HCT116 (cell line): ENCODE measurements at regions not wholly inside any gene's neighbourhood (a gene's known extent, or its start where the extent isn't known, plus 50 kb on each side); places are given as distances from the start of the nearest gene placed in this dataset.
"Not testable (repeated sequence)": the region's sequence is repeated elsewhere in the genome, so short reads cannot be mapped to it uniquely, and the experiment has no call there.

ENCODE experiments used
- ATAC-seq: fragments of 200-7000 bp; cut with Tn5 transposase; 2 replicates; pipeline ENCODE4 v1.9.1; 2020; ENCODE audit warnings: mild to moderate bottlenecking, moderate library complexity
- BruUV-seq: library from RNA; stranded (reverse); fragments of 400-500 nt; replicated peaks from 2 replicates; lab custom pipeline; 2021; lab: Mats Ljungman, UMichigan
- CTCF ChIA-PET: fragments of 300-600 bp; sonication (Branson Sonifier 250); formaldehyde crosslinking; loops from one replicate; lab custom pipeline; 2021; ENCODE audit warnings: antibody characterized with exemption; lab: Charles Lee
- POLR2A ChIA-PET: fragments of 300-600, 350-600 bp; sonication (Branson Sonifier 250); formaldehyde crosslinking; loops from one replicate; lab custom pipeline; 2021; ENCODE audit warnings: antibody characterized with exemption; lab: Charles Lee
- RAD21 ChIA-PET, 2 experiments: fragments of 300-600 bp; sonication (Branson Sonifier 250); formaldehyde crosslinking; loops; one replicate each; lab custom pipeline; 2023; ENCODE audit warnings: low total read pairs in 2 of 2; ENCODE audit not compliant: uncharacterized antibody in 2 of 2, unreplicated experiment in 2 of 2, low non-redundant PET in 1 of 2; lab: Charles Lee
- DNase-seq: peaks from one replicate; pipeline ENCODE4 v3.0.0-alpha.2; 2010; ENCODE audit warnings: low read depth, low spot score
- H2AFZ ChIP-seq: fragments of 200-600 bp; shearing (Covaris generic), sonication (generic); 2 replicates; pipeline ENCODE4 v1.6.1; 2017; ENCODE audit warnings: low read depth, mixed run types, mixed read lengths, antibody characterized with exemption, low read length; ENCODE audit not compliant: poor library complexity, severe bottlenecking
- H3K27ac ChIP-seq: 2 replicates; pipeline ENCODE4 v1.5.1; 2012; ENCODE audit warnings: low read depth, low read length
- H3K27me3 ChIP-seq: fragments of 200-600 bp; sonication (generic); 2 replicates; pipeline ENCODE4 v1.6.1; 2016; ENCODE audit warnings: mixed run types, low read length, mixed read lengths; ENCODE audit not compliant: insufficient read depth
- H3K36me3 ChIP-seq, 2 experiments: fragments of 200-500 bp in 1 of 2; fragments of 200-600 bp in 1 of 2; sonication (Bioruptor generic) in 1 of 2; sonication (generic) in 1 of 2; 2 replicates each; pipeline versions ENCODE4 v1.5.1 to v1.6.1; 2014 to 2016; ENCODE audit warnings: low read length in 2 of 2, inconsistent platforms in 1 of 2, mixed read lengths in 1 of 2, mixed run types in 1 of 2; ENCODE audit not compliant: insufficient read depth in 2 of 2, control insufficient read depth in 1 of 2
- H3K4me1 ChIP-seq, 2 experiments: fragments of 200-600 bp in 1 of 2; sonication (generic) in 1 of 2; 2 replicates each; pipeline versions ENCODE4 v1.5.1 to v1.6.1; 2012 to 2017; ENCODE audit warnings: low read length in 2 of 2, inconsistent platforms in 1 of 2, mild to moderate bottlenecking in 1 of 2, mixed read lengths in 1 of 2, mixed run types in 1 of 2, moderate library complexity in 1 of 2; ENCODE audit not compliant: insufficient read depth in 2 of 2, control insufficient read depth in 1 of 2
- H3K4me2 ChIP-seq: fragments of 200-600 bp; sonication (generic); 2 replicates; pipeline ENCODE4 v1.6.1; 2017; ENCODE audit warnings: mixed run types, low read length, mixed read lengths
- H3K4me3 ChIP-seq, 2 experiments: fragments of 200-600 bp in 1 of 2; sonication (generic) in 1 of 2; replicated peaks in 1 of 2; 2 replicates each; pipeline ENCODE4 v1.5.1; 2011 to 2016; ENCODE audit warnings: low read length in 2 of 2, control low read depth in 1 of 2, low read depth in 1 of 2, mild to moderate bottlenecking in 1 of 2, mixed read lengths in 1 of 2, mixed run types in 1 of 2
- H3K79me2 ChIP-seq: fragments of 200-600 bp; sonication (generic); 2 replicates; pipeline ENCODE4 v1.6.1; 2017; ENCODE audit warnings: mild to moderate bottlenecking, mixed run types, low read length, moderate library complexity, mixed read lengths; ENCODE audit not compliant: insufficient read depth
- H3K9ac ChIP-seq: fragments of 200-600 bp; sonication (generic); 2 replicates; pipeline ENCODE4 v1.6.1; 2016; ENCODE audit warnings: low read length, mixed read lengths
- H3K9me2 ChIP-seq: fragments of 200-600 bp; sonication (generic), shearing (Covaris generic); 2 replicates; pipeline ENCODE4 v1.6.1; 2017; ENCODE audit warnings: mixed run types, mild to moderate bottlenecking, moderate library complexity; ENCODE audit not compliant: insufficient read depth
- H3K9me3 ChIP-seq, 2 experiments: fragments of 200-500 bp in 1 of 2; fragments of 200-600 bp in 1 of 2; sonication (Bioruptor generic) in 1 of 2; sonication (generic) in 1 of 2; 2 replicates each; pipeline ENCODE4 v1.6.1; 2014 to 2017; ENCODE audit warnings: low read length in 2 of 2, mixed read lengths in 2 of 2, inconsistent platforms in 1 of 2, low read depth in 1 of 2, mild to moderate bottlenecking in 1 of 2, mixed run types in 1 of 2, moderate library complexity in 1 of 2; ENCODE audit not compliant: control insufficient read depth in 1 of 2, insufficient read depth in 1 of 2
- H4K20me1 ChIP-seq: fragments of 200-600 bp; sonication (generic), shearing (Covaris generic); 2 replicates; pipeline ENCODE4 v1.6.1; 2017; ENCODE audit warnings: mixed run types, mild to moderate bottlenecking, moderate library complexity; ENCODE audit not compliant: insufficient read depth
- ATF3 ChIP-seq: IDR thresholded peaks from 2 replicates; pipeline ENCODE4 v1.6.1; 2012
- CEBPB ChIP-seq: IDR thresholded peaks from 2 replicates; pipeline ENCODE4 v1.6.1; 2012; ENCODE audit warnings: low read depth
- EGR1 ChIP-seq: IDR thresholded peaks from 2 replicates; pipeline ENCODE4 v1.6.1; 2012; ENCODE audit warnings: low read depth
- EZH2phosphoT487 ChIP-seq: fragments of 200-600 bp; IDR thresholded peaks from 2 replicates; pipeline ENCODE4 v1.6.1; 2018; ENCODE audit warnings: antibody characterized with exemption, borderline replicate concordance
- FOSL1 ChIP-seq: IDR thresholded peaks from 2 replicates; pipeline ENCODE4 v1.6.1; 2012; ENCODE audit warnings: low read depth
- JUND ChIP-seq: IDR thresholded peaks from 2 replicates; pipeline ENCODE4 v1.6.1; 2012
- POLR2A ChIP-seq: IDR thresholded peaks from 2 replicates; pipeline ENCODE4 v1.7.0; 2011; ENCODE audit warnings: borderline replicate concordance; ENCODE audit not compliant: insufficient read depth, insufficient read length; ENCODE audit errors: extremely low read depth
- POLR2AphosphoS5 ChIP-seq: IDR thresholded peaks from 2 replicates; pipeline ENCODE4 v1.6.1; 2011; ENCODE audit warnings: mild to moderate bottlenecking, low read depth, low read length, moderate library complexity
- RAD21 ChIP-seq: IDR thresholded peaks from 2 replicates; pipeline ENCODE4 v1.6.1; 2012; ENCODE audit warnings: low read depth, mild to moderate bottlenecking
- SIN3A ChIP-seq: IDR thresholded peaks from 2 replicates; pipeline ENCODE4 v1.6.1; 2012; ENCODE audit warnings: low read depth
- SP1 ChIP-seq: IDR thresholded peaks from 2 replicates; pipeline ENCODE4 v1.6.1; 2012; ENCODE audit warnings: low read depth
- TCF7L2 ChIP-seq: IDR thresholded peaks from 2 replicates; pipeline ENCODE4 v1.7.0; 2011; ENCODE audit warnings: borderline replicate concordance, inconsistent platforms; ENCODE audit not compliant: insufficient read depth, insufficient read length; ENCODE audit errors: extremely low read depth
- YY1 ChIP-seq: IDR thresholded peaks from 2 replicates; pipeline ENCODE4 v1.6.1; 2011; ENCODE audit warnings: low read length, low read depth, moderate library complexity, mild to moderate bottlenecking; ENCODE audit not compliant: insufficient replicate concordance; ENCODE audit errors: extremely low read depth
- ZBTB33 ChIP-seq: IDR thresholded peaks from 2 replicates; pipeline ENCODE4 v1.6.1; 2011; ENCODE audit warnings: mild to moderate bottlenecking, low read length, moderate library complexity; ENCODE audit not compliant: insufficient replicate concordance; ENCODE audit errors: extremely low read depth
- ZFX ChIP-seq: fragments of 450-650 bp; IDR thresholded peaks from 2 replicates; pipeline ENCODE4 v1.6.1; 2017
- ZNF274 ChIP-seq: fragments of 200-500 bp; sonication (Bioruptor generic); IDR thresholded peaks from 2 replicates; pipeline ENCODE4 v1.6.1; 2014; ENCODE audit warnings: mild to moderate bottlenecking, low read depth, low read length, inconsistent platforms
- intact Hi-C: fragments of 100-400 bp; cut with micrococcal nuclease; formaldehyde crosslinking; loops from 2 replicates; pipeline ENCODE4 v1.10.0; 2022

- RAD21 ChIA-PET = no interaction called here
Measured at GRCh38 chr5:91584352-91584751, 201.2 kb upstream of the ARRDC3 start.

GRCh38 chr5:91566012-91566411 is 182.9 kb upstream of the ARRDC3 start:
- H3K79me2 ChIP-seq, ATAC-seq, POLR2A ChIA-PET, BruUV-seq, H3K9me2 ChIP-seq, H3K27ac ChIP-seq, H3K4me2 ChIP-seq, RAD21 ChIA-PET, intact Hi-C loops, DNase-seq, H3K9me3 ChIP-seq, H3K27me3 ChIP-seq, H3K4me3 ChIP-seq, H3K36me3 ChIP-seq, CTCF ChIA-PET, H3K4me1 ChIP-seq, H3K9ac ChIP-seq, H4K20me1 ChIP-seq, H2AFZ ChIP-seq: not testable (repeated sequence)

More at GRCh38 chr5:91584352-91584751, 201.2 kb upstream of the ARRDC3 start:
- H2AFZ ChIP-seq = no peak overlapping the region
- H3K36me3 ChIP-seq = no peaks in the 10 kb centered on the region
- ChIA-PET POLR2A (no interaction called here), CTCF (no interaction called here)
- no peaks in the 10 kb centered on the region for H3K9me2 ChIP-seq
- no peaks in the 10 kb centered on the region for H3K4me1 ChIP-seq
- no TSS peak for BruUV-seq
- no peak for DNase-seq
- intact Hi-C loops = no loop called here
- no peak overlapping the region for H3K27ac ChIP-seq
- no peak for ATAC-seq
- no peaks in the 10 kb centered on the region for H3K27me3 ChIP-seq
- H4K20me1 ChIP-seq = no peaks in the 10 kb centered on the region
- no peaks in the 10 kb centered on the region for H3K79me2 ChIP-seq
- H3K9ac ChIP-seq = no peak overlapping the region
- no peak overlapping the region for H3K4me3 ChIP-seq
- no peak overlapping the region for H3K4me2 ChIP-seq
- no peaks in the 10 kb centered on the region for H3K9me3 ChIP-seq
- TF ChIP-seq TCF7L2 (no peak), JUND (no peak), CEBPB (no peak), ATF3 (no peak), ZFX (no peak), ZBTB33 (no peak), FOSL1 (no peak), EZH2phosphoT487 (no peak), ZNF274 (no peak), YY1 (no peak), POLR2A (no peak), SIN3A (no peak), EGR1 (no peak), RAD21 (no peak), SP1 (no peak), POLR2AphosphoS5 (no peak)
